GM23248 (cell line): ENCODE measurements at regions not wholly inside any gene's neighbourhood (a gene's known extent, or its start where the extent isn't known, plus 50 kb on each side); places are given as distances from the start of the nearest gene placed in this dataset.

Source experiments
- DNase-seq: peaks from one replicate; pipeline ENCODE4 v3.0.0-alpha.2; 2015
- H2AFZ ChIP-seq: fragments of 200-600 bp; sonication (generic); 2 replicates; pipeline ENCODE4 v1.6.1; 2016; ENCODE audit warnings: antibody characterized with exemption
- H3F3A ChIP-seq: fragments of 200-600 bp; sonication (generic); 2 replicates; pipeline ENCODE4 v1.6.1; 2016; ENCODE audit warnings: mild to moderate bottlenecking, antibody characterized with exemption, mixed run types; ENCODE audit not compliant: insufficient read depth
- H3K27ac ChIP-seq: fragments of 200-600 bp; sonication (generic); 2 replicates; pipeline ENCODE4 v1.5.1; 2016; ENCODE audit warnings: mild to moderate bottlenecking
- H3K27me3 ChIP-seq: fragments of 200-600 bp; sonication (generic); replicated peaks from 2 replicates; pipeline ENCODE4 v1.6.1; 2016; ENCODE audit warnings: mild to moderate bottlenecking; ENCODE audit not compliant: insufficient read depth
- H3K36me3 ChIP-seq: fragments of 200-600 bp; sonication (generic); 2 replicates; pipeline ENCODE4 v1.6.1; 2016; ENCODE audit warnings: low read depth, mild to moderate bottlenecking
- H3K4me1 ChIP-seq: fragments of 200-600 bp; sonication (generic); 2 replicates; pipeline ENCODE4 v1.6.1; 2016; ENCODE audit warnings: mild to moderate bottlenecking; ENCODE audit not compliant: insufficient read depth
- H3K4me2 ChIP-seq: fragments of 200-600 bp; sonication (generic); one replicate; pipeline ENCODE4 v1.6.1; 2016; ENCODE audit warnings: mild to moderate bottlenecking; ENCODE audit not compliant: unreplicated experiment
- H3K4me3 ChIP-seq: fragments of 200-600 bp; sonication (generic); 2 replicates; pipeline ENCODE4 v1.5.1; 2016; ENCODE audit warnings: mild to moderate bottlenecking
- H3K79me2 ChIP-seq: fragments of 200-600 bp; sonication (generic); 2 replicates; pipeline ENCODE4 v1.6.1; 2016; ENCODE audit warnings: mild to moderate bottlenecking; ENCODE audit not compliant: insufficient read depth
- H3K9ac ChIP-seq: fragments of 200-600 bp; sonication (generic); 2 replicates; pipeline ENCODE4 v1.6.1; 2016; ENCODE audit warnings: mild to moderate bottlenecking
- H3K9me2 ChIP-seq: fragments of 200-600 bp; sonication (generic); 2 replicates; pipeline ENCODE4 v1.6.1; 2016; ENCODE audit warnings: mixed run types, mild to moderate bottlenecking, moderate library complexity; ENCODE audit not compliant: insufficient read depth
- H3K9me3 ChIP-seq: fragments of 200-600 bp; sonication (generic); one replicate; pipeline ENCODE4 v1.6.1; 2017; ENCODE audit warnings: low read depth
- H4K20me1 ChIP-seq: fragments of 200-600 bp; sonication (generic); 2 replicates; pipeline ENCODE4 v1.6.0; 2016; ENCODE audit not compliant: insufficient read depth
- EZH2 ChIP-seq: fragments of 200-600 bp; sonication (generic); IDR thresholded peaks from 2 replicates; pipeline ENCODE4 v1.6.1; 2018; ENCODE audit warnings: antibody characterized with exemption, mild to moderate bottlenecking; ENCODE audit not compliant: insufficient read depth, poor library complexity, severe bottlenecking
- EZH2phosphoT487 ChIP-seq: fragments of 200-600 bp; sonication (generic); IDR thresholded peaks from 2 replicates; pipeline ENCODE4 v1.6.1; 2018; ENCODE audit warnings: antibody characterized with exemption, moderate library complexity, mild to moderate bottlenecking, low read depth; ENCODE audit not compliant: insufficient read depth
- WGBS, 2 experiments: methylation state at CpG; one replicate each; pipeline ENCODE4 v1.1.6; 2015 to 2017; ENCODE audit warnings: low lambda C conversion rate in 2 of 2, low coverage in 1 of 2; ENCODE audit errors: missing lambda C conversion rate in 2 of 2; 5-methylcytosine and 5-hydroxymethylcytosine counted together
- in situ Hi-C: fragments of 300-500 bp; cut with MboI; formaldehyde crosslinking; loops from 2 replicates; pipeline ENCODE4 v1.15.0; 2020

DNA sequence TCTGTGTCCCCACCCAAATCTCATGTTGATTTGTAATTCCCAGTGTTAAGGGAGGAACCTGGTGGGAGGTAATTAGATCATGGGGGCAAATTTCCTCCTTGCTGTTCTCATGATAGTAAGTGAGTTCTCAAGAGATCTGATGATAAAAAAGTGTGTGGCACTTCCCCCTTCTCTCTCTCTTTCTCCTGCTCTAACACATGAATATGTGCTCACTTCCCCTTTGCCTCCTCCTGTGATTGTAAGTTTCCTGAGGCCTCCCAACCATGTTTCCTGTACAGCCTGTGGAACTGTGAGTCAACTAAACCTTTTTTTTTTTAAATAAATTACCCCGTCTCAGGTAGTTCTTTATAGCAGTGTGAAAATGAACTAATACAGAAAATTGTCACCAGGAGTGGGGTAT, 380.0 kb downstream of the MEIS1 start:
- Histone ChIP-seq H3K36me3 (no peaks in the 10 kb centered on the region), H3K4me1 (peaks cover 7% of the 10 kb centered on the region), H2AFZ (no peak overlapping the region), H3K9me3 (no peaks in the 10 kb centered on the region), H3K9ac (no peak overlapping the region), H3F3A (peaks cover 7% of the 10 kb centered on the region; the same call in 1 of the 2 replicates), H3K9me2 (no peaks in the 10 kb centered on the region), H3K4me3 (no peak overlapping the region), H3K4me2 (no peak overlapping the region), H3K79me2 (no peaks in the 10 kb centered on the region), H3K27me3 (no peaks in the 10 kb centered on the region), H4K20me1 (no peaks in the 10 kb centered on the region), H3K27ac (no peak overlapping the region)
- 95 to 100% methylated on average over 1 of the region's 1 CpG for WGBS, 2 experiments
- in situ Hi-C loops: no loop called here
- no peak for DNase-seq
- TF ChIP-seq EZH2 (no peak), EZH2phosphoT487 (no peak)

DNA sequence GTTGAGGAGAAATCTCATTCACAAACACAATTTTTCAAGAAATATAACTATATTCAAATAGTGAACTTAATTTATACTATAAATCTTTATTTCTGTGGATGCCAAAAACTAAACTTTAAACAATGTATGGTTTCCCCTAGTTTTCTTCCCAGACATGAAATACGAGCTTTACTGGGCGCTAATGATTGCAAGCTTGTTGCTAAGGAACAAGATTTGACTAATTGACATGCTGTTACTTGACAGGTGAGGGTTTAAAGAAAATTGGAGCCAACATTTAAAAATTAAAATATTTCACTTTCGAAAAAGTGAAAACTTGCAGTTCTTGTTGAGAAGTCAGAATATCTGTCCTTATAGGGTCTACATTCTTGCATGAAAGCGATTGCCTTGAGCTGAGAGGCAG, 381.0 kb downstream of the MEIS1 start:
- H3K4me1 ChIP-seq: peaks cover 7% of the 10 kb centered on the region
- in situ Hi-C loops: no loop called here

DNA sequence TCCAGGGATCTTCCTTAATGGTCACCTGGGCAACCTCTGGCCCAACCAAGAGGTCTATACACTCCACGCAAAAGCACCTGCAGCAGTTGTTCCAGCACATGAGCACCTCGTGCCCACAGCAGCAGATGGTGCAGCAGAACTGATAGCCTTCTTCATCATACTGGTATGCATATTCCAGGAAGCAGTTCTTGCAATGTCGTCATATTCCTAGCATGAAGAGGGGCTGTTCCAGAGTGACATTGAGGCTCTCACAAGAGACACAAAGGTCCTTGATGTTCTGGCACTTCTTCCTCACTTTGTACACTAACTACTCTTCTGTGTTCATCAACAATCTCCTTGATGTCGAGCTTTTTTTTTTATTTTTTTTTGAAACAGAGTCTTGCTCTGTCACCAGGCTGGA, 386.2 kb downstream of the MEIS1 start:
- 64 to 71% methylated on average over 4 of the region's 4 CpGs for WGBS, 2 experiments

More for the DNA sequence above, 381.0 kb downstream of the MEIS1 start:
- no peak for DNase-seq
- no peaks in the 10 kb centered on the region for H4K20me1 ChIP-seq
- H3K9me2 ChIP-seq: no peaks in the 10 kb centered on the region
- no peak overlapping the region for H3K4me2 ChIP-seq
- H3K9ac ChIP-seq: no peak overlapping the region
- H3K9me3 ChIP-seq: no peaks in the 10 kb centered on the region
- no peaks in the 10 kb centered on the region for H3K27me3 ChIP-seq
- peaks cover 7% of the 10 kb centered on the region; the same call in 1 of the 2 replicates for H3F3A ChIP-seq
- no peak overlapping the region for H2AFZ ChIP-seq
- TF ChIP-seq EZH2phosphoT487 (no peak), EZH2 (no peak)
- WGBS, 2 experiments: 68 to 73% methylated on average over 4 of the region's 4 CpGs
- no peaks in the 10 kb centered on the region for H3K79me2 ChIP-seq
- H3K4me3 ChIP-seq: no peak overlapping the region
- no peak overlapping the region for H3K27ac ChIP-seq
- H3K36me3 ChIP-seq: no peaks in the 10 kb centered on the region

DNA sequence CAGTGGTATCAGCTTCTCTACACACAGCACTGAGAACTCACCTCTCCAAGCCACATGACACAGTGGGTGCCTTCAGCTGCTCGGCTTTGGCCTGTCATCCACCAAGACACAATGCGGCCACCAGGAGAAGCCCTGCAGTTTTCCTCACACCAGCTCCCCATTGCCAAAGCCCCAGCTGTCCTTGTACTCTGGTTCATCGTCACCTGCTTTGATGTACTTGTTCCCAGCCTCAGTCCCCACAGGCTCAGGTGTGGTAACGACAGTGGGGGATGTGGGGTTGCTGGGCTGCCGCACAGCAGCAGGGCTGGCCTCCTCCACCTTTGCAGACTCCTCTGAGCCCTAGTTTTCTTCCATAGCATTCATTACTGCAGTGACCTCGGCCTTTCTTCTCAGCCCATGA, 387.3 kb downstream of the MEIS1 start:
- no peaks in the 10 kb centered on the region for H3K9me3 ChIP-seq
- WGBS, 2 experiments: 65 to 72% methylated on average over 6 of the region's 6 CpGs
- no peaks in the 10 kb centered on the region for H3K36me3 ChIP-seq

More for the DNA sequence above, 386.2 kb downstream of the MEIS1 start:
- Histone ChIP-seq H2AFZ (no peak overlapping the region), H3K79me2 (no peaks in the 10 kb centered on the region), H3K4me3 (no peak overlapping the region), H4K20me1 (no peaks in the 10 kb centered on the region), H3K9me2 (no peaks in the 10 kb centered on the region), H3K4me2 (no peak overlapping the region), H3K9me3 (no peaks in the 10 kb centered on the region), H3K36me3 (no peaks in the 10 kb centered on the region), H3K9ac (no peak overlapping the region), H3K27me3 (no peaks in the 10 kb centered on the region), H3K27ac (no peak overlapping the region), H3K4me1 (no peaks in the 10 kb centered on the region), H3F3A (no peaks in the 10 kb centered on the region)
- no peak for DNase-seq
- no peak for TF ChIP-seq EZH2
- no peak for TF ChIP-seq EZH2phosphoT487
- in situ Hi-C loops: no loop called here

DNA sequence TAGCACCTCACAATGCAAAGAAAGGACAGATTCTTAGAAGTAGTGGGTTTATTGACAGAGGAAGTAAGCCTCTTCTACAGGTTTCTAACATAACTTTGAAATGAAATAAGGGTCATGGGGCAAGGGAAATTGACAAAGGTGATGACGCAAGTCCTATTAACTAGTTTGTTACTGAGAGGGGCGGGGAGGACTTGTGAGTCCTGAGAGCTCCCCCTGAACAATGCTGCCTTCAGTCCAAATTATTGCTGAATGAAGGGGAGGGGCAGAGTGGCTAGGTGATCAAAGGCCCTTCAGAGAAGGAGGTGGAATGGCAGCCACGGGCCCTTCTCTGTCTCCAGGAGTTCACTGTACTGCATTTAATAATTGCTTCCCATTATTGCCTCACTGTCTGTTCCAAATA, 390.0 kb downstream of the MEIS1 start:
- no peak for TF ChIP-seq EZH2phosphoT487
- H3K4me1 ChIP-seq: no peaks in the 10 kb centered on the region
- DNase-seq: no peak
- H4K20me1 ChIP-seq: no peaks in the 10 kb centered on the region
- 40 to 46% methylated on average over 3 of the region's 3 CpGs for WGBS, 2 experiments
- no peak overlapping the region for H3K4me2 ChIP-seq
- no peaks in the 10 kb centered on the region for H3F3A ChIP-seq
- no peaks in the 10 kb centered on the region for H3K36me3 ChIP-seq
- no peaks in the 10 kb centered on the region for H3K9me3 ChIP-seq
- no peak overlapping the region for H3K4me3 ChIP-seq
- H2AFZ ChIP-seq: no peak overlapping the region
- in situ Hi-C loops: no loop called here
- no peaks in the 10 kb centered on the region for H3K79me2 ChIP-seq
- H3K27me3 ChIP-seq: no peaks in the 10 kb centered on the region
- no peak overlapping the region for H3K9ac ChIP-seq
- no peak overlapping the region for H3K27ac ChIP-seq
- no peaks in the 10 kb centered on the region for H3K9me2 ChIP-seq

More for the DNA sequence above, 387.3 kb downstream of the MEIS1 start:
- Histone ChIP-seq H3K4me1 (no peaks in the 10 kb centered on the region), H3K79me2 (no peaks in the 10 kb centered on the region), H3K9me2 (no peaks in the 10 kb centered on the region), H2AFZ (no peak overlapping the region), H3K4me2 (no peak overlapping the region), H3F3A (no peaks in the 10 kb centered on the region), H3K9ac (no peak overlapping the region), H3K4me3 (no peak overlapping the region), H3K27me3 (no peaks in the 10 kb centered on the region), H3K27ac (no peak overlapping the region), H4K20me1 (no peaks in the 10 kb centered on the region)
- no peak for DNase-seq
- in situ Hi-C loops: no loop called here
- TF ChIP-seq EZH2phosphoT487: no peak
